HUES48 (cell line): ENCODE measurements at regions not wholly inside any gene's neighbourhood (a gene's known extent, or its start where the extent isn't known, plus 50 kb on each side); places are given as distances from the start of the nearest gene placed in this dataset.
"Not testable (repeated sequence)": the region's sequence is repeated elsewhere in the genome, so short reads cannot be mapped to it uniquely, and the experiment has no call there.

Experiments
- H3K27ac ChIP-seq: one replicate; pipeline ENCODE4 v1.7.0; 2013; ENCODE audit warnings: low read depth, low read length, inconsistent platforms
- H3K27me3 ChIP-seq: 2 replicates; pipeline ENCODE4 v1.6.1; 2013; ENCODE audit warnings: mild to moderate bottlenecking, low read length; ENCODE audit not compliant: control insufficient read depth, insufficient read depth
- H3K36me3 ChIP-seq: 2 replicates; pipeline ENCODE4 v1.6.1; 2013; ENCODE audit warnings: low read length; ENCODE audit not compliant: control insufficient read depth, insufficient read depth
- H3K4me1 ChIP-seq: 2 replicates; pipeline ENCODE4 v1.6.1; 2013; ENCODE audit warnings: mild to moderate bottlenecking, low read length; ENCODE audit not compliant: control insufficient read depth, insufficient read depth
- H3K4me3 ChIP-seq: 2 replicates; pipeline ENCODE4 v1.5.1; 2013; ENCODE audit warnings: mild to moderate bottlenecking, low read depth, low read length
- H3K9ac ChIP-seq: 2 replicates; pipeline ENCODE4 v1.6.1; 2013; ENCODE audit warnings: mild to moderate bottlenecking, low read depth, low read length, moderate library complexity
- H3K9me3 ChIP-seq: 2 replicates; pipeline ENCODE4 v1.6.1; 2013; ENCODE audit warnings: low read length; ENCODE audit not compliant: control insufficient read depth, insufficient read depth

DNA sequence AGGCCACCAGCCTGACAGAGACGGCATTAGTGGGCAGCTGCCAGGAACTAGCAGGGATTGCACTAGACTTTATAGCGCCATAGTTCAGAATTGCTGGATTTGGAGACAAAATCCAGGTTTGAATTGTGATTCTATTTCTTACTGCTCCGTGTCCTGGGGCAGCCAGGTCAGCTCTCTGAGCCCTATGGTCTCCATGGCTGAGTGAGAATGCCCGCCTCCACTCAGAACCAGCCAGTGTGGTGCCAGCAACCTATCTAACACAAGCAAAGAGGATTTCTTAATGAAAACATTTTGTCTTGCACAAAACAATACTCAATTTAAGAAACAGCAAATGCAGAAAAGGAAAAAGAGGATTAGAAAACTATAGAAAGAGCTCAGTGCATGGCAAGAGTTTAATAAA, 225.4 kb downstream of the ANKRD30B start:
- not testable (repeated sequence) for H3K27ac ChIP-seq, H3K4me1 ChIP-seq, H3K27me3 ChIP-seq, H3K9ac ChIP-seq, H3K36me3 ChIP-seq
- Histone ChIP-seq H3K4me3 (0 out of 2 replicates have a peak overlapping the region, but pooled peaks have one; percentile 17), H3K9me3 (peaks cover 73% of the 10 kb centered on the region)

- no peak overlapping the region for H3K9ac ChIP-seq
- H3K36me3 ChIP-seq = no peaks in the 10 kb centered on the region
- H3K27me3 ChIP-seq = no peaks in the 10 kb centered on the region
- no peaks in the 10 kb centered on the region for H3K4me1 ChIP-seq
- H3K4me3 ChIP-seq = no peak overlapping the region
- H3K9me3 ChIP-seq = peaks cover 72% of the 10 kb centered on the region
- no peak overlapping the region for H3K27ac ChIP-seq
These were observed 226.1 kb downstream of the ANKRD30B start for GRCh38 chr18:14974088-14974487.

- Histone ChIP-seq H3K27ac (no peak overlapping the region), H3K9ac (no peak overlapping the region), H3K36me3 (no peaks in the 10 kb centered on the region), H3K9me3 (peaks cover 71% of the 10 kb centered on the region), H3K27me3 (no peaks in the 10 kb centered on the region), H3K4me1 (no peaks in the 10 kb centered on the region), H3K4me3 (no peak overlapping the region)
These were observed 226.6 kb downstream of the ANKRD30B start for GRCh38 chr18:14974576-14974975.

GRCh38 chr18:14975431-14975830, 227.5 kb downstream of the ANKRD30B start:
- H3K27me3 ChIP-seq = no peaks in the 10 kb centered on the region
- no peaks in the 10 kb centered on the region for H3K36me3 ChIP-seq
- no peak overlapping the region for H3K9ac ChIP-seq
- peaks cover 72% of the 10 kb centered on the region for H3K9me3 ChIP-seq
- H3K4me3 ChIP-seq = no peak overlapping the region
- no peak overlapping the region for H3K27ac ChIP-seq
- no peaks in the 10 kb centered on the region for H3K4me1 ChIP-seq

- Histone ChIP-seq H3K9me3 (peaks cover 76% of the 10 kb centered on the region), H3K4me3 (no peak overlapping the region), H3K4me1 (no peaks in the 10 kb centered on the region), H3K27me3 (no peaks in the 10 kb centered on the region), H3K36me3 (no peaks in the 10 kb centered on the region), H3K27ac (no peak overlapping the region), H3K9ac (no peak overlapping the region)
These were observed 228.9 kb downstream of the ANKRD30B start for GRCh38 chr18:14976736-14977430.

- H3K9me3 ChIP-seq = peaks cover 66% of the 10 kb centered on the region
- no peak overlapping the region for H3K4me3 ChIP-seq
- H3K27ac ChIP-seq = no peak overlapping the region
- no peaks in the 10 kb centered on the region for H3K27me3 ChIP-seq
- H3K36me3 ChIP-seq = no peaks in the 10 kb centered on the region
- H3K4me1 ChIP-seq = no peaks in the 10 kb centered on the region
- no peak overlapping the region for H3K9ac ChIP-seq
These were observed 230.2 kb downstream of the ANKRD30B start for GRCh38 chr18:14978191-14978590.

GRCh38 chr18:14978962-14979535, 231.1 kb downstream of the ANKRD30B start:
- no peak overlapping the region for H3K9ac ChIP-seq
- H3K4me3 ChIP-seq = no peak overlapping the region
- H3K9me3 ChIP-seq = peaks cover 60% of the 10 kb centered on the region
- no peaks in the 10 kb centered on the region for H3K27me3 ChIP-seq
- no peak overlapping the region for H3K27ac ChIP-seq
- H3K36me3 ChIP-seq = no peaks in the 10 kb centered on the region
- H3K4me1 ChIP-seq = no peaks in the 10 kb centered on the region

DNA sequence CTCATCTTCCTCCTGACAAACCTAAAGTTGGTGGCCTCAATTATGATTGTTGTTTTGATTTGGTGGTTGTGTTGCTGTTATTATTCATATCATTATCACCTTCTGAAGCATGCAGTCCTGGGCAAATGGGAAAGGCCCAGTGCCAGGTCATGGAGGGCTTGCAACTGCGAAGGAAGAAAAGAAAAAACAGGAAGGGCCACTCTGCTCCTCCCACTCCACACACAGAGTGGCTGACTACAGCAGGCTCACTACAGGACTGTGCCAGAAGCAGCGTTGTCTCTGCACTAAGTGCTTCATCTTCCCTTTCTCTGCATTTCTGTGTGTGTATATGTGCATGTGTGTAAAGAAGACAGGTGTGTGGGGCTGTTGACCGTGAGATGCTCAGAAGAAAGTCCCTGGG, 231.9 kb downstream of the ANKRD30B start:
- H3K9me3 ChIP-seq = peaks cover 60% of the 10 kb centered on the region
- no peaks in the 10 kb centered on the region for H3K4me1 ChIP-seq
- H3K9ac ChIP-seq = no peak overlapping the region
- no peaks in the 10 kb centered on the region for H3K36me3 ChIP-seq
- H3K4me3 ChIP-seq = no peak overlapping the region
- no peaks in the 10 kb centered on the region for H3K27me3 ChIP-seq
- no peak overlapping the region for H3K27ac ChIP-seq

GRCh38 chr18:14984531-14984930, 236.6 kb downstream of the ANKRD30B start:
- H3K9ac ChIP-seq, H3K4me1 ChIP-seq, H3K4me3 ChIP-seq, H3K36me3 ChIP-seq, H3K27ac ChIP-seq, H3K27me3 ChIP-seq: not testable (repeated sequence)
- peaks cover 26% of the 10 kb centered on the region for H3K9me3 ChIP-seq

DNA sequence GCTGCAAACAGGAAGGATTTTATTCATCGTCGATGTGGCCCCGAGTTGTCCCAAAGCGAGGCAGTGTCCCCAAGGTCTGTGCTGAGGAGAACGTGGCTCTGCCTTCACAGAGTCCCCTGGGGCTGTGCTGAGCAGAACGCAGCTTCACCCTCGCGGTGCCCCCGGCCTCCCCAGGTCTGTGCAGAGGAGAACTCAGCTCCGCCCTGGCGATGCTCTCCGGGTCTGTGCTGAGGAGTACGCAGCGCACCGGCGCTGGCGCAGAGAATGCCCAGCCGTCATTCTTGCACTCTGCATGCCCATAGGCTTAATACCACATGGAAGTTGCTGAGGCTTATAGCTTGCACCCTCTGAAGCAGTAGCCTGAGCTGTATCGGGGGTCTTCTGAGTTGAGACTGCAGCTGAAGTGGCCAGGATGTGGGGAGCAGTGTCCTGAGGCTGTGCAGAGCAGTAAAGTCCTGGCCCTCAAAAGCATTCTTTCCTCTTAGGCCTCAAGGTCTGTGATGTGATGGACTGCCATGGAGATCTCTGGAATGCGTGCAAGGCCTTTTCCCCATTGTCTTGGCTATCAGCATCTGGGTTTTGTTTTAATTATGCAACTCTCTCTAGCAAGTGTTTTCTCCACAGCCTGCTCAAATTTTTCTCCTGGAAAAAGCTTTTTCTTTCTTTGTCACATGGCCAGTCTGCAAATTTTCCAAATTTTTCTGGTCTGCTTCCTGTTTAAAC, 237.5 kb downstream of the ANKRD30B start:
- not testable (repeated sequence) for H3K4me3 ChIP-seq, H3K9ac ChIP-seq, H3K36me3 ChIP-seq, H3K27me3 ChIP-seq, H3K27ac ChIP-seq, H3K4me1 ChIP-seq
- peaks cover 18% of the 10 kb centered on the region; the same call in 1 of the 2 replicates for H3K9me3 ChIP-seq

- not testable (repeated sequence) for H3K9me3 ChIP-seq, H3K4me1 ChIP-seq, H3K27me3 ChIP-seq, H3K4me3 ChIP-seq, H3K36me3 ChIP-seq, H3K9ac ChIP-seq, H3K27ac ChIP-seq
These were observed 239.4 kb downstream of the ANKRD30B start for GRCh38 chr18:14987377-14987776.
